Neural crest cell (in vitro differentiated cells): ENCODE measurements at regions not wholly inside any gene's neighbourhood (a gene's known extent, or its start where the extent isn't known, plus 50 kb on each side); places are given as distances from the start of the nearest gene placed in this dataset.

Source experiments
- DNase-seq: peaks from one replicate; pipeline ENCODE4 v3.0.0; 2021; ENCODE audit warnings: low read depth, mixed read lengths, low spot score
- H3K27ac Mint-ChIP-seq: one replicate; pipeline ENCODE4 v1.8.0; 2021; ENCODE audit warnings: mild to moderate bottlenecking, mixed read lengths; ENCODE audit not compliant: unreplicated experiment
- H3K27me3 Mint-ChIP-seq: 2 replicates; pipeline ENCODE4 v1.8.0; 2021; ENCODE audit warnings: low read depth, mild to moderate bottlenecking, mixed read lengths
- H3K36me3 Mint-ChIP-seq: 2 replicates; pipeline ENCODE4 v1.8.0; 2021; ENCODE audit warnings: low read depth, mild to moderate bottlenecking, mixed read lengths
- H3K4me1 Mint-ChIP-seq: 2 replicates; pipeline ENCODE4 v1.8.0; 2021; ENCODE audit warnings: mixed read lengths
- H3K4me3 Mint-ChIP-seq: one replicate; pipeline ENCODE4 v1.8.0; 2021; ENCODE audit warnings: mild to moderate bottlenecking, mixed read lengths
- H3K9me3 Mint-ChIP-seq: 2 replicates; pipeline ENCODE4 v1.8.0; 2021; ENCODE audit warnings: mixed read lengths
- CTCF ChIP-seq: fragments of 200-600 bp; sonication (generic); conservative IDR thresholded peaks from 2 replicates; pipeline ENCODE4 v1.5.0; 2021; ENCODE audit warnings: antibody characterized with exemption, mild to moderate bottlenecking

DNA sequence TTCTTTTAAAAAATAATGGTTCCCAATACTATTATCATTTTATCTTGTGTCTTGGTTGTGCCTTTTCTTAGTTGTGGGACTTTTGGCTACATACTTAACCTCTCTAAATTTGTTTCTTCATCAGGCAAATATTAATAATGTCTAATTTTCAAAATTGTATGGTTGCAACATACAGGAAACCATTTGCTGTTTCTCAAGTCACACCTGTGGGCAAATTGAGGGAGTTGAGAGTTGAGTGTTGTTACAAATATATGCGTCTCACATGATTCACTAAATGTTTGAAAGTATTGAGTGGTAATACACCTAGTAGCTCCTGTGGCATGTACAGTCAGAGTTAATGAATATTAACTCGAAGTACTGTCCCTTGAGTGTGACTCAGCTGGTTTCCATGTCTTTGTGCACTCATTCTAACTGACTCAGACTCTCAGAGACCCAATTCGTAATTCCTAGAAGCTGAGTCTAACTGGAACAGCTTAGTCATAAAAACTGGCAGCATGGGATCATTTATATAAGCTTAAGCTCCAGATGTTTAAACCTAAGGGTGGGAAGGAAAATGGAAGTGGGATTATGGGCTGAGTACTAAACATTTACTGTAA, 802.4 kb downstream of the TRIML1 start:
- DNase-seq, result no peak
- Mint-ChIP-seq H3K4me1 (no peaks in the 10 kb centered on the region), H3K27ac (no peak overlapping the region), H3K4me3 (no peak overlapping the region), H3K9me3 (peaks cover 8% of the 10 kb centered on the region), H3K36me3 (peaks cover 3% of the 10 kb centered on the region), H3K27me3 (no peaks in the 10 kb centered on the region)
- no peak for TF ChIP-seq CTCF

DNA sequence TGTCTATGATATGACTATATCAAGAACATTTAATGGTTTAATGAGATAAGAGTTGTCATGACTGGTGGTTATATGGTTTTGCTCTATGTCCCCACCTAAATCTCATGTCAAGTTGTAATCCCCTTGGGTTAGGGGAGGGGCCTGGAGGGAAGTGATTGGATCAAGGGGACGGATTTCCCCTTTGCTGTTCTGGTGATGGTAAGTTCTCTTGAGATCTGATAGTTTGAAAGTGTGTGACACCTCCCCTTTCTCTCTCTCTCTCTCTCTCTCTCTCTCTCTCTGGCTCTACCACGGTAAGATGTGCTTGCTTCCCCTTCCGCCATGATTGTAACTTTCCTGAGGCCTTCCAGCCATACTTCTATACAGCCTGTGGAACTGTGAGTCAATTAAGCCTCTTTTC, 803.4 kb downstream of the TRIML1 start:
- peaks cover 7% of the 10 kb centered on the region for H3K9me3 Mint-ChIP-seq
- no peak overlapping the region for H3K27ac Mint-ChIP-seq
- no peaks in the 10 kb centered on the region for H3K4me1 Mint-ChIP-seq
- H3K36me3 Mint-ChIP-seq, result peaks cover 3% of the 10 kb centered on the region
- no peak for TF ChIP-seq CTCF
- no peak overlapping the region for H3K4me3 Mint-ChIP-seq
- H3K27me3 Mint-ChIP-seq, result no peaks in the 10 kb centered on the region
- no peak for DNase-seq

- peaks cover 2% of the 10 kb centered on the region for H3K9me3 Mint-ChIP-seq
- no peak overlapping the region for H3K27ac Mint-ChIP-seq
- no peaks in the 10 kb centered on the region for H3K27me3 Mint-ChIP-seq
- H3K4me1 Mint-ChIP-seq, result no peaks in the 10 kb centered on the region
- TF ChIP-seq CTCF, result no peak
- H3K36me3 Mint-ChIP-seq, result no peaks in the 10 kb centered on the region
- no peak overlapping the region for H3K4me3 Mint-ChIP-seq
- no peak for DNase-seq
These were observed 810.4 kb downstream of the TRIML1 start for GRCh38 chr4:188949596-188949995.

- H3K4me1 Mint-ChIP-seq, result no peaks in the 10 kb centered on the region
- H3K36me3 Mint-ChIP-seq, result no peaks in the 10 kb centered on the region
- no peak overlapping the region for H3K27ac Mint-ChIP-seq
- no peaks in the 10 kb centered on the region for H3K27me3 Mint-ChIP-seq
- no peak for DNase-seq
- no peaks in the 10 kb centered on the region for H3K9me3 Mint-ChIP-seq
- H3K4me3 Mint-ChIP-seq, result no peak overlapping the region
- no peak for TF ChIP-seq CTCF
These were observed 815.8 kb downstream of the TRIML1 start for GRCh38 chr4:188955066-188955465.

GRCh38 chr4:188956566-188956965, 817.3 kb downstream of the TRIML1 start:
- H3K36me3 Mint-ChIP-seq, result no peaks in the 10 kb centered on the region
- DNase-seq, result no peak
- no peaks in the 10 kb centered on the region for H3K9me3 Mint-ChIP-seq
- TF ChIP-seq CTCF, result no peak
- no peaks in the 10 kb centered on the region for H3K27me3 Mint-ChIP-seq
- H3K27ac Mint-ChIP-seq, result no peak overlapping the region
- H3K4me3 Mint-ChIP-seq, result no peak overlapping the region
- no peaks in the 10 kb centered on the region for H3K4me1 Mint-ChIP-seq
